Endothelial cell (in vitro differentiated cells): ENCODE measurements at regions not wholly inside any gene's neighbourhood (a gene's known extent, or its start where the extent isn't known, plus 50 kb on each side); places are given as distances from the start of the nearest gene placed in this dataset.

Experiments
- DNase-seq: peaks from one replicate; pipeline ENCODE4 v3.0.0; 2021; ENCODE audit warnings: low spot score
- H3K27ac Mint-ChIP-seq: one replicate; pipeline ENCODE4 v1.8.0; 2021; ENCODE audit warnings: mixed read lengths, inconsistent platforms; ENCODE audit not compliant: unreplicated experiment
- H3K27me3 Mint-ChIP-seq: one replicate; pipeline ENCODE4 v1.8.0; 2021; ENCODE audit warnings: mild to moderate bottlenecking, moderate library complexity, mixed read lengths, inconsistent platforms; ENCODE audit not compliant: unreplicated experiment
- H3K36me3 Mint-ChIP-seq: one replicate; pipeline ENCODE4 v1.8.0; 2021; ENCODE audit warnings: mild to moderate bottlenecking, low read depth, mixed read lengths, inconsistent platforms; ENCODE audit not compliant: unreplicated experiment
- H3K4me1 Mint-ChIP-seq: one replicate; pipeline ENCODE4 v1.8.0; 2021; ENCODE audit warnings: mild to moderate bottlenecking, mixed read lengths, inconsistent platforms; ENCODE audit not compliant: unreplicated experiment
- H3K4me3 Mint-ChIP-seq: one replicate; pipeline ENCODE4 v1.8.0; 2021; ENCODE audit warnings: mild to moderate bottlenecking, mixed read lengths, inconsistent platforms; ENCODE audit not compliant: unreplicated experiment
- H3K9me3 Mint-ChIP-seq: one replicate; pipeline ENCODE4 v1.8.0; 2021; ENCODE audit warnings: mixed read lengths, inconsistent platforms; ENCODE audit not compliant: unreplicated experiment
- CTCF ChIP-seq: fragments of 200-600 bp; sonication (generic); IDR thresholded peaks from one replicate; pipeline ENCODE4 v1.5.0; 2021; ENCODE audit warnings: antibody characterized with exemption; ENCODE audit not compliant: unreplicated experiment

GRCh38 chr4:124415146-124415545 is 297.4 kb downstream of the ANKRD50 start:
- H3K9me3 Mint-ChIP-seq: no peaks in the 10 kb centered on the region
- H3K36me3 Mint-ChIP-seq: no peaks in the 10 kb centered on the region
- TF ChIP-seq CTCF: no peak
- no peak for DNase-seq
- H3K4me3 Mint-ChIP-seq: no peak overlapping the region
- peaks cover 5% of the 10 kb centered on the region for H3K4me1 Mint-ChIP-seq
- H3K27ac Mint-ChIP-seq: no peak overlapping the region
- no peaks in the 10 kb centered on the region for H3K27me3 Mint-ChIP-seq

GRCh38 chr4:124417371-124417770 is 295.2 kb downstream of the ANKRD50 start:
- no peak overlapping the region for H3K4me3 Mint-ChIP-seq
- DNase-seq: no peak
- H3K4me1 Mint-ChIP-seq: no peaks in the 10 kb centered on the region
- no peaks in the 10 kb centered on the region for H3K9me3 Mint-ChIP-seq
- H3K27me3 Mint-ChIP-seq: no peaks in the 10 kb centered on the region
- H3K27ac Mint-ChIP-seq: no peak overlapping the region
- TF ChIP-seq CTCF: no peak
- H3K36me3 Mint-ChIP-seq: no peaks in the 10 kb centered on the region

- H3K36me3 Mint-ChIP-seq: no peaks in the 10 kb centered on the region
- peaks cover 1% of the 10 kb centered on the region for H3K27me3 Mint-ChIP-seq
- H3K4me3 Mint-ChIP-seq: no peak overlapping the region
- TF ChIP-seq CTCF: no peak
- peaks cover 5% of the 10 kb centered on the region for H3K4me1 Mint-ChIP-seq
- H3K9me3 Mint-ChIP-seq: no peaks in the 10 kb centered on the region
- no peak overlapping the region for H3K27ac Mint-ChIP-seq
- DNase-seq: no peak
Measured at GRCh38 chr4:124420166-124420695, 292.3 kb downstream of the ANKRD50 start.

DNA sequence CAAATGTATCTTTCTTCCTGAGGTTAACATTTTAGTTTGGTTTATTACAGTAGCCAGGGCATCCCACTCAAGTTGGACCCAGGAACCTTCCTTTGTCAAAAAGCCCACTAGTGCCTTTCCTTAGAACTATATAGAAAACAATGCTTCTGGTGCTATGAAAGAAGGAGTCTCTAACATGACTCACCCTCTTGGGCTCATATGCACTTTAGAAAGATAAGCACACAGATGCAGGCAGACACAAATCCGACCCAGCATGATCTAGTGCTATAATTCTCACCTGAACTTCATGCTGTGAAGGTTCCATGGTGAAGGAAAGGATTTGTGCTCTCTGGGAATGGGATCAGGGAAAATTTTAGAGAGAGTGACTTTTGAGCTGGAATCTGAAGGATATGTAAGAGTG is 289.4 kb downstream of the ANKRD50 start:
- no peak for TF ChIP-seq CTCF
- Mint-ChIP-seq H3K27ac (no peak overlapping the region), H3K27me3 (peaks cover 1% of the 10 kb centered on the region), H3K4me1 (peaks cover 29% of the 10 kb centered on the region), H3K36me3 (no peaks in the 10 kb centered on the region), H3K9me3 (no peaks in the 10 kb centered on the region), H3K4me3 (no peak overlapping the region)
- no peak for DNase-seq

DNA sequence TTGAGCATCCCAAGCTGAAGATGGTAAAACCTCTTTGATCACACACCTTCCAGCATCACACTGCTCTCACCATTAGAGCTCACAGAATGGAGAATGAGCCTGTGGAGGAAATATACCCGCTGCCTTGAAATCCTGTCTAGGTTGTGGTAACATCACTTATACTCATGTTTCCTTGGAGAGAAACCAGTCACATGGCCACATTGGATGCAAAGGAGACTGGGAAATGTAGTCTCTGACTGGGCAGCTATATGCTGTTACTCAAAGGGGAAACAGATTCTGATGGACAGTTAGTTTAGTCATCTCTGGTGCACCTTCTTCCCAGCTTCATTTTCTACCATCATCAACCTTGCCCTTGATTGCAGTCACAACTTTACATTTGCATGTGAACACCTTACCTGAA is 286.3 kb downstream of the ANKRD50 start:
- peaks cover 4% of the 10 kb centered on the region for H3K27me3 Mint-ChIP-seq
- H3K27ac Mint-ChIP-seq: no peak overlapping the region
- H3K4me1 Mint-ChIP-seq: peaks cover 42% of the 10 kb centered on the region
- H3K9me3 Mint-ChIP-seq: no peaks in the 10 kb centered on the region
- no peak for TF ChIP-seq CTCF
- H3K36me3 Mint-ChIP-seq: no peaks in the 10 kb centered on the region
- no peak overlapping the region for H3K4me3 Mint-ChIP-seq
- DNase-seq: no peak
